NCI-H1436 (cell line): ENCODE measurements at regions not wholly inside any gene's neighbourhood (a gene's known extent, or its start where the extent isn't known, plus 50 kb on each side); places are given as distances from the start of the nearest gene placed in this dataset.

Source experiments
- DNase-seq: peaks from one replicate; lab custom pipeline; 2025; lab: John Stamatoyannopoulos, UW

- DNase-seq: no peak
Measured at GRCh38 chr16:11401161-11402050, 56.1 kb downstream of the RMI2 start.

- no peak for DNase-seq
Measured at GRCh38 chr16:11402051-11402744, 56.9 kb downstream of the RMI2 start.

- no peak for DNase-seq
Measured at GRCh38 chr16:11402745-11403533, 57.7 kb downstream of the RMI2 start.

- no peak for DNase-seq
Measured at GRCh38 chr16:11403534-11403795, 58.2 kb downstream of the RMI2 start.

GRCh38 chr16:11403920-11404319 lies 58.7 kb downstream of the RMI2 start:
- DNase-seq: no peak

- DNase-seq: no peak
Measured at GRCh38 chr16:11404603-11405002, 59.3 kb downstream of the RMI2 start.

- no peak for DNase-seq
Measured at GRCh38 chr16:11405331-11406176, 60.3 kb downstream of the RMI2 start.

GRCh38 chr16:11406177-11406560 lies 60.9 kb downstream of the RMI2 start:
- no peak for DNase-seq

GRCh38 chr16:11407047-11407982 lies 62.1 kb downstream of the RMI2 start:
- peak; percentile 37 for DNase-seq

- no peak for DNase-seq
Measured at GRCh38 chr16:11408216-11408615, 63.0 kb downstream of the RMI2 start.

GRCh38 chr16:11409398-11409797 lies 64.1 kb downstream of the RMI2 start:
- DNase-seq: no peak

- DNase-seq: no peak
Measured at GRCh38 chr16:11410376-11411058, 65.3 kb downstream of the RMI2 start.

- DNase-seq: no peak
Measured at GRCh38 chr16:11411059-11411550, 65.8 kb downstream of the RMI2 start.

GRCh38 chr16:11412175-11412904 lies 67.1 kb downstream of the RMI2 start:
- DNase-seq: no peak

GRCh38 chr16:11412965-11413887 lies 68.0 kb downstream of the RMI2 start:
- no peak for DNase-seq

GRCh38 chr16:11413907-11414595 lies 68.8 kb downstream of the RMI2 start:
- no peak for DNase-seq
